ENCODE measurements at regions not wholly inside any gene's neighbourhood (a gene's known extent, or its start where the extent isn't known, plus 50 kb on each side); places are given as distances from the start of the nearest gene placed in this dataset.

DNA sequence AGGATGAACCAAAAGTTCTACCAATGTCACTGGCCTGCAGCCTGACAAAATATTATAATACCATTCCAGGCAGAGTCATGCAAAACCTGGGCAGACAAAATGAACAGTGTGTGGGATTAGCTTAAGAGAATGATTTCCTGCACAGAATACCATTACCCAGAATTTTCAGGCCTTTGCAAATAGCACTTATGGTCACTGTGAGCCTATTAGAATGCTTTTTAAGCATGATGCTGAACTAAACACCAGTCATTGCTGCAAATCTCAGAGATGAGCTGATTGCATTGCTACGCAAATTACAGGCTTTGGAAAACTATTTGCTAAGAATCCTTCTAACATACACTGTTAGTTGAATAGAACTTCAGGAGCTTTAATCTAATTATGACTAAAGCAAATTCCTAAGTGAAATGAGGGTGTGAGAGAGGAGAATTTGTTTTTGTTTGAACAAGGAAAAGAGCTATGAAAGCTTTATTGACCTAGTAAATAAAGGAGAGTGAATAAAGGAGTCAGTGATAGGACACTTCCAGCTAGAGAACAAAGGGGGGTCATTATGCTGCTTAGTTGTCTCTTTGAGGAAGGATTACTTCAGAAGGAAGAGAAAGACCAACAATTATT is 398.8 kb downstream of the HS3ST3B1 start:
- TF ChIP-seq, protein P1, sequence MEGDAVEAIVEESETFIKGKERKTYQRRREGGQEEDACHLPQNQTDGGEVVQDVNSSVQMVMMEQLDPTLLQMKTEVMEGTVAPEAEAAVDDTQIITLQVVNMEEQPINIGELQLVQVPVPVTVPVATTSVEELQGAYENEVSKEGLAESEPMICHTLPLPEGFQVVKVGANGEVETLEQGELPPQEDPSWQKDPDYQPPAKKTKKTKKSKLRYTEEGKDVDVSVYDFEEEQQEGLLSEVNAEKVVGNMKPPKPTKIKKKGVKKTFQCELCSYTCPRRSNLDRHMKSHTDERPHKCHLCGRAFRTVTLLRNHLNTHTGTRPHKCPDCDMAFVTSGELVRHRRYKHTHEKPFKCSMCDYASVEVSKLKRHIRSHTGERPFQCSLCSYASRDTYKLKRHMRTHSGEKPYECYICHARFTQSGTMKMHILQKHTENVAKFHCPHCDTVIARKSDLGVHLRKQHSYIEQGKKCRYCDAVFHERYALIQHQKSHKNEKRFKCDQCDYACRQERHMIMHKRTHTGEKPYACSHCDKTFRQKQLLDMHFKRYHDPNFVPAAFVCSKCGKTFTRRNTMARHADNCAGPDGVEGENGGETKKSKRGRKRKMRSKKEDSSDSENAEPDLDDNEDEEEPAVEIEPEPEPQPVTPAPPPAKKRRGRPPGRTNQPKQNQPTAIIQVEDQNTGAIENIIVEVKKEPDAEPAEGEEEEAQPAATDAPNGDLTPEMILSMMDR (IDR thresholded peaks at IDR 0.05; ENCODE audit: poor library complexity, severe bottlenecking): no peak
- TF ChIP-seq EP300 (conservative IDR thresholded peaks at IDR 0.05; ENCODE audit: poor library complexity, severe bottlenecking) (no peak), POLR2AphosphoS5 (IDR thresholded peaks at IDR 0.05) (no peak), MXI1 (conservative IDR thresholded peaks at IDR 0.05; ENCODE audit: poor library complexity, severe bottlenecking) (no peak), RAD21 (conservative IDR thresholded peaks at IDR 0.05) (no peak), TAF1 (IDR thresholded peaks at IDR 0.05; ENCODE audit: low read depth) (no peak), EZH2 (IDR thresholded peaks at IDR 0.05; ENCODE audit: borderline replicate concordance, insufficient read depth, low read length, poor library complexity, severe bottlenecking) (no peak), SMC3 (conservative IDR thresholded peaks at IDR 0.05; ENCODE audit: poor library complexity) (no peak)
- TF ChIP-seq, protein P2, sequence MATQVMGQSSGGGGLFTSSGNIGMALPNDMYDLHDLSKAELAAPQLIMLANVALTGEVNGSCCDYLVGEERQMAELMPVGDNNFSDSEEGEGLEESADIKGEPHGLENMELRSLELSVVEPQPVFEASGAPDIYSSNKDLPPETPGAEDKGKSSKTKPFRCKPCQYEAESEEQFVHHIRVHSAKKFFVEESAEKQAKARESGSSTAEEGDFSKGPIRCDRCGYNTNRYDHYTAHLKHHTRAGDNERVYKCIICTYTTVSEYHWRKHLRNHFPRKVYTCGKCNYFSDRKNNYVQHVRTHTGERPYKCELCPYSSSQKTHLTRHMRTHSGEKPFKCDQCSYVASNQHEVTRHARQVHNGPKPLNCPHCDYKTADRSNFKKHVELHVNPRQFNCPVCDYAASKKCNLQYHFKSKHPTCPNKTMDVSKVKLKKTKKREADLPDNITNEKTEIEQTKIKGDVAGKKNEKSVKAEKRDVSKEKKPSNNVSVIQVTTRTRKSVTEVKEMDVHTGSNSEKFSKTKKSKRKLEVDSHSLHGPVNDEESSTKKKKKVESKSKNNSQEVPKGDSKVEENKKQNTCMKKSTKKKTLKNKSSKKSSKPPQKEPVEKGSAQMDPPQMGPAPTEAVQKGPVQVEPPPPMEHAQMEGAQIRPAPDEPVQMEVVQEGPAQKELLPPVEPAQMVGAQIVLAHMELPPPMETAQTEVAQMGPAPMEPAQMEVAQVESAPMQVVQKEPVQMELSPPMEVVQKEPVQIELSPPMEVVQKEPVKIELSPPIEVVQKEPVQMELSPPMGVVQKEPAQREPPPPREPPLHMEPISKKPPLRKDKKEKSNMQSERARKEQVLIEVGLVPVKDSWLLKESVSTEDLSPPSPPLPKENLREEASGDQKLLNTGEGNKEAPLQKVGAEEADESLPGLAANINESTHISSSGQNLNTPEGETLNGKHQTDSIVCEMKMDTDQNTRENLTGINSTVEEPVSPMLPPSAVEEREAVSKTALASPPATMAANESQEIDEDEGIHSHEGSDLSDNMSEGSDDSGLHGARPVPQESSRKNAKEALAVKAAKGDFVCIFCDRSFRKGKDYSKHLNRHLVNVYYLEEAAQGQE (IDR thresholded peaks at IDR 0.05; ENCODE audit: borderline replicate concordance): no peak
- Histone ChIP-seq H2AFZ (ENCODE audit: low read depth, low read length) (no peak overlapping the region), H3K4me3 (ENCODE audit: low read length) (no peak overlapping the region), H4K20me1 (ENCODE audit: insufficient read depth) (no peaks in the 10 kb centered on the region), H3K27ac (ENCODE audit: low read length) (no peak overlapping the region), H3K79me2 (replicated peaks; ENCODE audit: insufficient read depth, low read length) (no peaks in the 10 kb centered on the region), H3K27me3 (ENCODE audit: insufficient read depth, low read depth, low read length) (no peaks in the 10 kb centered on the region), H3F3A (ENCODE audit: insufficient read depth, low read length, poor library complexity, severe bottlenecking) (no peaks in the 10 kb centered on the region), H3K4me2 (ENCODE audit: low read length) (no peak overlapping the region), H3K9ac (ENCODE audit: low read length) (no peak overlapping the region), H3K9me3 (ENCODE audit: low read length) (no peaks in the 10 kb centered on the region), H3K9me2 (ENCODE audit: insufficient read depth, low read length) (no peaks in the 10 kb centered on the region), H3K36me3 (ENCODE audit: insufficient read depth, low read length) (no peaks in the 10 kb centered on the region)

DNA sequence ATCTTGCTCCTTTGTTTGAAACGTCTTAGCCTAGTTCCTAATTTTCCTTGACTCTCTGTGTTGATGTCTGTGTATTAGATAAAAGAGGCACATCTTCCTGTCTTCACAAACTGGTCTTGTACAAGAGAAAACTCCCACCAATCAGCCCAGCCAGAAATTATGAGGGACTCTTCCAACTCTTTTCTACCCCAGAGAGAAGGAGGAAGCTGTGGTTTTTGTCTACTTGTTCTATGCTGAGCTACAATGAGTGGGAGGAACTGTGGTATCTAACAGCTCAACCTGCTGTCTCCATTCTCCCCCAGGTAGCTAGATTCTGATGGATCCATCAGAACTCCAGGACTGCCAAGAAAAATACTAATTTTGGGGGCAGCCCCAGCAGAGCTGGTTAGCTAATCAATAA is 392.5 kb downstream of the HS3ST3B1 start:
- H3K79me2 ChIP-seq (replicated peaks; ENCODE audit: insufficient read depth, low read length): no peaks in the 10 kb centered on the region
- H3K9ac ChIP-seq (ENCODE audit: low read length): no peak overlapping the region
- H4K20me1 ChIP-seq (ENCODE audit: insufficient read depth): no peaks in the 10 kb centered on the region
- TF ChIP-seq EZH2 (IDR thresholded peaks at IDR 0.05; ENCODE audit: borderline replicate concordance, insufficient read depth, low read length, poor library complexity, severe bottlenecking) (no peak), TAF1 (IDR thresholded peaks at IDR 0.05; ENCODE audit: low read depth) (no peak), RAD21 (conservative IDR thresholded peaks at IDR 0.05) (no peak), SMC3 (conservative IDR thresholded peaks at IDR 0.05; ENCODE audit: poor library complexity) (no peak), EP300 (conservative IDR thresholded peaks at IDR 0.05; ENCODE audit: poor library complexity, severe bottlenecking) (no peak), POLR2AphosphoS5 (IDR thresholded peaks at IDR 0.05) (no peak), MXI1 (conservative IDR thresholded peaks at IDR 0.05; ENCODE audit: poor library complexity, severe bottlenecking) (no peak)
- TF ChIP-seq, protein P2 (IDR thresholded peaks at IDR 0.05; ENCODE audit: borderline replicate concordance): no peak
- TF ChIP-seq, protein P1 (IDR thresholded peaks at IDR 0.05; ENCODE audit: poor library complexity, severe bottlenecking): no peak
- no peak overlapping the region for H3K4me3 ChIP-seq (ENCODE audit: low read length)
- no peak overlapping the region for H3K4me2 ChIP-seq (ENCODE audit: low read length)
- H2AFZ ChIP-seq (ENCODE audit: low read depth, low read length): no peak overlapping the region
- H3K9me2 ChIP-seq (ENCODE audit: insufficient read depth, low read length): no peaks in the 10 kb centered on the region
- H3K9me3 ChIP-seq (ENCODE audit: low read length): no peaks in the 10 kb centered on the region
- H3K27me3 ChIP-seq (ENCODE audit: insufficient read depth, low read depth, low read length): no peaks in the 10 kb centered on the region
- no peak overlapping the region for H3K27ac ChIP-seq (ENCODE audit: low read length)
- no peaks in the 10 kb centered on the region for H3K36me3 ChIP-seq (ENCODE audit: insufficient read depth, low read length)
- no peaks in the 10 kb centered on the region for H3F3A ChIP-seq (ENCODE audit: insufficient read depth, low read length, poor library complexity, severe bottlenecking)

Measured in neural cell (in vitro differentiated cells).